RWPE2 (cell line): ENCODE measurements at regions not wholly inside any gene's neighbourhood (a gene's known extent, or its start where the extent isn't known, plus 50 kb on each side); places are given as distances from the start of the nearest gene placed in this dataset.

Experiments used
- ATAC-seq: fragments of 200-7000 bp; cut with Tn5 transposase; 3 replicates; pipeline ENCODE4 v1.9.1; 2021; ENCODE audit warnings: low read depth
- DNase-seq: peaks from one replicate; pipeline ENCODE4 v3.0.0-alpha.2; 2020; ENCODE audit warnings: low spot score
- H3K27ac ChIP-seq: fragments of 450-650 bp; 2 replicates; pipeline ENCODE4 v1.5.1; 2017; ENCODE audit warnings: mild to moderate bottlenecking; ENCODE audit not compliant: poor library complexity, severe bottlenecking
- H3K27me3 ChIP-seq: fragments of 250-450 bp; sonication (Bioruptor Pico); 2 replicates; pipeline ENCODE4 v1.5.1; 2021; ENCODE audit warnings: mild to moderate bottlenecking, moderate library complexity; ENCODE audit not compliant: insufficient read depth, poor library complexity, severe bottlenecking
- H3K36me3 ChIP-seq: fragments of 250-450 bp; sonication (Bioruptor Pico); 2 replicates; pipeline ENCODE4 v1.5.1; 2020; ENCODE audit warnings: low read depth, mild to moderate bottlenecking, moderate library complexity
- H3K4me1 ChIP-seq: fragments of 250-450 bp; sonication (Bioruptor Pico); 2 replicates; pipeline ENCODE4 v1.5.1; 2021; ENCODE audit warnings: mild to moderate bottlenecking, moderate library complexity; ENCODE audit not compliant: insufficient read depth, poor library complexity, severe bottlenecking
- H3K4me3 ChIP-seq: fragments of 250-450 bp; sonication (Bioruptor Pico); 2 replicates; pipeline ENCODE4 v1.5.1; 2021; ENCODE audit warnings: mild to moderate bottlenecking, moderate library complexity; ENCODE audit not compliant: severe bottlenecking
- H3K9me3 ChIP-seq: fragments of 250-450 bp; sonication (Bioruptor Pico); 2 replicates; pipeline ENCODE4 v1.5.1; 2021; ENCODE audit warnings: mild to moderate bottlenecking, moderate library complexity; ENCODE audit not compliant: severe bottlenecking
- CTCF ChIP-seq: fragments of 450-650 bp; IDR thresholded peaks from one replicate; pipeline ENCODE4 v1.5.1; 2017; ENCODE audit warnings: mild to moderate bottlenecking, moderate library complexity; ENCODE audit not compliant: poor library complexity, severe bottlenecking

- no peak for ATAC-seq
- H3K36me3 ChIP-seq, result no peaks in the 10 kb centered on the region
- no peak overlapping the region for H3K4me3 ChIP-seq
- no peaks in the 10 kb centered on the region for H3K27me3 ChIP-seq
- H3K4me1 ChIP-seq, result no peaks in the 10 kb centered on the region
- no peaks in the 10 kb centered on the region for H3K9me3 ChIP-seq
- DNase-seq, result no peak
- TF ChIP-seq CTCF, result no peak
- no peak overlapping the region for H3K27ac ChIP-seq
Observed at GRCh38 chr11:112580864-112581263, 320.2 kb upstream of the PLET1 start.

GRCh38 chr11:112581747-112582146, 321.1 kb upstream of the PLET1 start:
- H3K9me3 ChIP-seq, result no peaks in the 10 kb centered on the region
- DNase-seq (no peak), ATAC-seq (no peak)
- H3K4me3 ChIP-seq, result no peak overlapping the region
- TF ChIP-seq CTCF, result no peak
- H3K4me1 ChIP-seq, result no peaks in the 10 kb centered on the region
- H3K27ac ChIP-seq, result no peak overlapping the region
- no peaks in the 10 kb centered on the region for H3K27me3 ChIP-seq
- no peaks in the 10 kb centered on the region for H3K36me3 ChIP-seq

GRCh38 chr11:112582366-112582765, 321.7 kb upstream of the PLET1 start:
- H3K9me3 ChIP-seq, result no peaks in the 10 kb centered on the region
- no peak for TF ChIP-seq CTCF
- H3K4me1 ChIP-seq, result no peaks in the 10 kb centered on the region
- ATAC-seq, result no peak
- no peak overlapping the region for H3K27ac ChIP-seq
- no peaks in the 10 kb centered on the region for H3K36me3 ChIP-seq
- H3K27me3 ChIP-seq, result no peaks in the 10 kb centered on the region
- no peak overlapping the region for H3K4me3 ChIP-seq
- no peak for DNase-seq

GRCh38 chr11:112583261-112583893, 322.7 kb upstream of the PLET1 start:
- Histone ChIP-seq H3K4me1 (no peaks in the 10 kb centered on the region), H3K27ac (no peak overlapping the region), H3K4me3 (no peak overlapping the region), H3K27me3 (no peaks in the 10 kb centered on the region), H3K9me3 (no peaks in the 10 kb centered on the region), H3K36me3 (no peaks in the 10 kb centered on the region)
- no peak for TF ChIP-seq CTCF
- ATAC-seq, result no peak
- DNase-seq, result no peak

GRCh38 chr11:112584672-112585071, 324.0 kb upstream of the PLET1 start:
- peak; percentile 49 for TF ChIP-seq CTCF
- DNase-seq, result no peak
- Histone ChIP-seq H3K27me3 (no peaks in the 10 kb centered on the region), H3K4me1 (no peaks in the 10 kb centered on the region), H3K27ac (no peak overlapping the region), H3K4me3 (no peak overlapping the region), H3K9me3 (no peaks in the 10 kb centered on the region), H3K36me3 (no peaks in the 10 kb centered on the region)
- peak; percentile 71 for ATAC-seq
